HG03354 (cell line): ENCODE measurements at regions not wholly inside any gene's neighbourhood (a gene's known extent, or its start where the extent isn't known, plus 50 kb on each side); places are given as distances from the start of the nearest gene placed in this dataset.

Experiments
- ATAC-seq: cut with Tn5 transposase; IDR thresholded peaks from one replicate; pipeline ENCODE4 v1.9.1; 2021; ENCODE audit warnings: mild to moderate bottlenecking; ENCODE audit not compliant: unreplicated experiment, poor library complexity, severe bottlenecking

- ATAC-seq, result no peak
Measured at GRCh38 chr2:177143444-177143843, 69.2 kb upstream of the HNRNPA3 start.

GRCh38 chr2:177147093-177147694, 65.4 kb upstream of the HNRNPA3 start:
- peak; percentile 61 for ATAC-seq

GRCh38 chr2:177147834-177148445, 64.7 kb upstream of the HNRNPA3 start:
- no peak for ATAC-seq

- peak; percentile 89 for ATAC-seq
Measured at GRCh38 chr2:177148477-177149154, 64.0 kb upstream of the HNRNPA3 start.

GRCh38 chr2:177149155-177149503, 63.5 kb upstream of the HNRNPA3 start:
- ATAC-seq, result no peak

- no peak for ATAC-seq
Measured at GRCh38 chr2:177153805-177154204, 58.8 kb upstream of the HNRNPA3 start.

- ATAC-seq, result no peak
Measured at GRCh38 chr2:177154809-177155208, 57.8 kb upstream of the HNRNPA3 start.

- ATAC-seq, result no peak
Measured at GRCh38 chr2:177155631-177156030, 57.0 kb upstream of the HNRNPA3 start.

- ATAC-seq, result peak; percentile 31
Measured at GRCh38 chr2:177161741-177162460, 50.7 kb upstream of the HNRNPA3 start.
